Tongue (tissue), 1 donor: ENCODE measurements at regions not wholly inside any gene's neighbourhood (a gene's known extent, or its start where the extent isn't known, plus 50 kb on each side); places are given as distances from the start of the nearest gene placed in this dataset.
"Not testable (repeated sequence)": the region's sequence is repeated elsewhere in the genome, so short reads cannot be mapped to it uniquely, and the experiment has no call there.

ENCODE experiments used
- DNase-seq: peaks from one replicate; pipeline ENCODE4 v3.0.0-alpha.2; 2015

DNA sequence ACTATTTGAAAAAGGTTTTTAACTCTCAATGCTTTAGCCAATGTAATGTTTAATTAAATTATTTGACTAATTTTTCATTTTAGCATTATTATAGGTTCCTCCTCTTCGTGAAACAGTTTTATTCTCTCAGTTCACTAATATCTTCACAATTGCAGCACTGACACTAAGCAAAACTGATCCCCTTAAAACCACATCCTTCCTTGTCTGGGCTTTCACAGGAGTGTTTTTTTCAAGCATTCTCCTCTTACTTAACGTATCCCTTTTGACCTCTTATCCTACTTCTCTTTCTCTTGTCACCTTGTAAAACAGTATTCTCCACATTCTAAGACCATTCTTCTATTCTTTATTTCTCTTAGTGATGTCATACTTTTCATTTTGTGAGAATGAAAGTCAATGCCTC lies 112.8 kb downstream of the DSC3 start:
- no peak for DNase-seq

DNA sequence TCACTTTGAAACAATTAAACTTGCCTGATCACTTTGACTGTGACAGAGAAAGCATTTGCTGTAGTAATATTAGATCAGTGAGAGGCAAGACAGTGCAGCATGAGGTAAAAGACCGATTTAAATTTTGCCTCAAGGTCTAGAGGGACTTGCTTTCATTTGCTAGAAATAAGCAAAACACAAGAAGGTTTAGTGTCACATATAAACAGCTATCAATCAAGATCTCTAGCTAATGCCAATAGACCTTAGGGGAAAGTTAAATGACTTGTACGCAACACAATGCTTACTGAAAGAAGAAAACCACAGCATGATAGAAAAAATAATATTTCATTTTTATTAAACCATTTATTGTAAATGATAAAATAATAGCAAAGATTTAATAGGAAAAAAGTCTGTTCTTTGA lies 113.5 kb downstream of the DSC3 start:
- DNase-seq, result peak; percentile 21

- DNase-seq, result no peak
Observed at GRCh38 chr18:30927517-30928075, 114.9 kb downstream of the DSC3 start.

DNA sequence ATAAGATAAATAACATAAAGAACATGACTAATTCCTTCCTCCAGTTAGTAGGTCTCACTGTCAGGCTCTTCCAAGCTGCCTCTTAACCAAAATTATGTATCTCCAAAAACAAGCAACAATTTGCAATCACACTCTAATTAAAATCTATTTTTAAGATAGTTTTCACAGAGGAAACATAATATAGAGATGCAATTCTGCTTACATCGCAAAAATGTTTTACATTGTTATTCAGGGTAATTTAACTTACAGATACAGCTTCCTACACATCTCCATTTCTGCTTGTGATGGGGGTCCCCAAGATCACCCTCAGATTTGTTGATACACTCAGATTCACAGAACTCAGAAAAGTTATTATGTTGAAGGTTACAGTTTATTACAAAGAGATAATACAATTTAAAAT lies 115.5 kb downstream of the DSC3 start:
- no peak for DNase-seq

- DNase-seq, result no peak
Observed at GRCh38 chr18:30925795-30926194, 116.7 kb downstream of the DSC3 start.

GRCh38 chr18:30920757-30921156 lies 121.8 kb downstream of the DSC3 start:
- DNase-seq, result no peak

DNA sequence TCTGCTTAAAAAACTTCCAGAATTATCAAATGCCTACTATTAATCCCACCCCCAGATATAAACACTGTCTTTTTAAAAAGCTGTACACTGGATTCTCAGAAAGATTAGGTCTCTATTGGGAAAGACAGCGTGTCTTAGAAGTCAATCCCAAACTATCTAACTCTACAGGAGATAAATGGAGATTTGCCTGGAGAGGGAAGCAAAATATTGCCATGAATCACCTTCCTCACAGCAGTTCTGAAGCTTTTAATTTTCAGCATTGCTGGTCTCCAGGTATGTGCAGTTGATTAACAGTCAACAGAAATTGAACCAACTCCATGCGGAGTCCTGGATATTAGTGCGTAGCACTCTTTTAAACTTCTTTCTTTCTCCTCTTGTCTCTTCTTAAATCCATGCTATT lies 122.2 kb downstream of the DSC3 start:
- DNase-seq, result no peak

- no peak for DNase-seq
Observed at GRCh38 chr18:30917651-30918050, 124.9 kb downstream of the DSC3 start.

- no peak for DNase-seq
Observed at GRCh38 chr18:30915336-30915988, 127.1 kb downstream of the DSC3 start.

GRCh38 chr18:30908381-30908780 lies 134.2 kb downstream of the DSC3 start:
- DNase-seq, result no peak

DNA sequence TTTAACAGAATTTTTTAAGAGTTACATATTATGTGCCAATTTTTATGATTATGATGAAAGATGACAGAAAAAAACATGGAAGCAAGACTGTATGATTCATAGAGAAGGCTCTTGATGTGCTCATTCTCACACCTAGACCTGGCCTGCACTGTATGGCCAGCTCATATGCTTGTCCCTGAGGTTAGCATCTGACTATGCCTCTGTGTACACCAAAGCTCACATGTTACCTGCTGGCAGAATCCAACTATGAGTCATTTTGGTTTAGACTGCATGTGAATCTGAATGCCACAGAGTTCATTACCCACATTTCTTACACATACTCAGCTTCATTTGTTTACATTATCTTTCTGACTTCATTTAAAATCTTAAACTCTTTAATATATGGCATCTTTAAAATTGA lies 139.0 kb downstream of the DSC3 start:
- no peak for DNase-seq

GRCh38 chr18:30889519-30890301 lies 152.8 kb downstream of the DSC3 start:
- DNase-seq, result peak; percentile 32

GRCh38 chr18:30888344-30888743 lies 154.2 kb downstream of the DSC3 start:
- DNase-seq, result no peak

DNA sequence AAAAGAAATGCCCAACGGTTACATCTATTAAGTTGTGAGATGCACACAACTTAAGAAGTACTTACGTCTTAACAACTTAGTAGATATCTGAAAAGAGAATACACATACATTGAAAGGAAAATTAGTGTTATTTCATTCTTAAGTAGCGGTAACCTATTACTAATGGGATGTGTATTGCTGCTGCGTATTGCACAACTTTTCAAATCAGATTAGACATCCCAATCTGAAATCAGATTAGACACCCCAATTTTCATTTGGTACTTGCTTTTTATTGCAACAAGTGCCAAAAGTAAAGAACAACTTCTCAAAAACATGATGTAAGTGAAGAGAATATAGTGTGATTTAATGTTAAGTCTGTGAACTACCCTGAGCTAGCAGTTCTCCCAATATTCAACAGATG lies 155.5 kb downstream of the DSC3 start:
- DNase-seq, result no peak

DNA sequence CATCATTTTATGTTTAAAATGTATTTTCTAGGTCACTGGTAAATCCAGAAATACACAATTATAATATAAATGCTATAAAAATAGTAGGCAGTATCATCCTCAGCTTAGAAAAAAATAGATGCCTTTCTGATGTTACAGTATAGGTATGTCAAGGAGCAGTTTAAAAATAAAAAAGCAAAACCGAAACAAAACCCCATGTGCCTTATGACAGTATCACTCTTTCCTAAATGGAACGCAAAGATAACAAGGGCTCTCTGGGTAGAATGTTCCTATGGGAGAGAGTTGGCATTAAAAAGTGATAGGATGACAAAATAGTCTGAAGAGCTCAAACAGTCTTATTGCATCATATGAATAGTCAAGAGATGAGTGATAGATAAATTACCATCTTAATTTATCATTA lies 172.1 kb downstream of the DSC3 start:
- no peak for DNase-seq

DNA sequence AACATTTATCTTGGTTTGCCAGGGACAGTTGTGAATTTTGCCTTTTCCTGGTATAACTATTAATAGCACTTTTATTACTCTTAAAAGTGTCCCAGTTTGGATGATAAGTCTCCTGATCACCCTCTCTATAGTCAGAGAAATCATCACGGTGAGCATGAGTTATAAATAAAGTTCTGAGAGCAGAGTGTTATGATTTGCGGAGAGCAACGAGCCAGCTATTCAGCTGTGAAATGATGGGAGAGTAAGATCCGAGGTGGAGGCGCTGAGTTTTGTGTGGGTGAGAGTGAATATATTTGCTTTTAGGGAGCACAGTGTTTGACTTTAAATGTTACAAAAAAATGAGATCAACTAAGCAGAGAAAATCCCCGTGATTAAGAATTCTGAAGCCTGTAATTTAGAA lies 179.6 kb downstream of the DSC3 start:
- no peak for DNase-seq

DNA sequence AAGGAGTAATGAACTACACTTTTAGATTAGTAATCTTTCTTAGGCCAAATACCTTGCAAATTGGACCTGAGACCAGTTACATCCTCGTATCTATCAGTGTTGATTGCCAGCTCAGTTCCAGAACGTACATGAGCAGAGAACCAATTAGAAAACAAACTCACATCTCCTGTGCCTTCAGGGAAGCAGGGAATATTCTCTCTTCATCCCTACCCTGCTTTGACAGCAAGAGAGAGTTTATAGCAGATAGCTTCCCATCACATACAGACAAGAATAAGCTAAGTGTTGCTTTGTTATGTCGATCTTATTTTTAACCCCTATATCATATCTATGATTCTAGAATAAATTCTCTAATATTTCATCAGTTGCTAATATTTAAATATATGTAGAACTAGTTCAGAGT lies 181.8 kb downstream of the DSC3 start:
- no peak for DNase-seq

- DNase-seq, result no peak
Observed at GRCh38 chr18:30859036-30859435, 183.5 kb downstream of the DSC3 start.

- no peak for DNase-seq
Observed at GRCh38 chr18:30858560-30858959, 184.0 kb downstream of the DSC3 start.

DNA sequence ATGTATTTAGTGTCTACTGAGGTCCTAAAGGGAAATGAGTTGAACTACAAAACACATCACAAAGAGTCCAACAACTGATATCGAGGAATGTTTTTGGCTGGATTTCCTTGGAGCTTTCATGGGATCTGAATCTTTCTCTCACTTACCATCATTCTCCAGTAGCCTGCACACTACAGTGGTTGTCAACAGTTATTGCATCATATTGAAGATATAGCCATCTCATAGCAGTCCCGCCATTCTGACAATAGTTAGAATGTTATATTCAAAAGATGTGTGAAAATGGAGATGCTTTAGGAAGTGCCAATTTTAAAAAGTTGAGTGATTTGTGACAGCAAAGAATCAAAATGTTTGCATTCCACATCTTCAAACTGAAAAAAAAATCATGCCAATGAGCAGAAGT lies 186.8 kb downstream of the DSC3 start:
- DNase-seq, result no peak

DNA sequence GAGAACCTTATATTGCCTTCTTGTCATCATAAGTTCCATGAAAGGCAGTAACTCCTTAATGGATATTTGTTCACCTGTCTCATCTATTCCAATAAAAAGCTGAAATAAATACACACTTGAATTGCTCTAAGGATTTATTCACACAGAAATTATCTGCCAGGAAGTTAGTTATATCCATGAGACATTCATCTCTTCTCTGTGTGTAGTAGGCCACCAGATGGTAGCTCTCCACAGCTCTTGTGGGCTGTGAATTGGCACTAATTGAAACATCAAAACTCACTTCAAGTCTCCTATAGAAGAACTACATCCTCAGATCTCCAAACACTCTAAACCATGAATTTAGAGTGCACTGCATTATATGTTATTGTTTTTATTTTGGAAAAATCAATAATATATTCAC lies 189.6 kb downstream of the DSC3 start:
- DNase-seq, result no peak

DNA sequence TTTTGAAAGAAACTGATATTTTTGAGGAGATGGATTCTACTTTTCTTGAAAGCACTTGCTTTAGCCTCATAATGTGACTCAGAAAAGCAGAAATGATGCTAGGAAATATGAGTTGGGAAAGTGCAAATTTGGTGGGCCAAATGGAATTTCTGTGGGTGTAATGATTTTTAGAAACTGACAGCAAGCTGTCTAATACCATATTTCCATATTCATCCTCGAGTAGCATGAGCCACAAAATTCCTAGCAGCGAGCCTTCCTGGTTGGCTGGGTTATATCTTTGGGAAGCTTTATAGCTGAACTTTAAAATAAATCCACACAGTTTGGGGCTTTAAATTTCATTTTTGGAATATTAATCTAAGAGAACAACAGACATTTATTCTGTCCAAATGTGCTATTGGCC lies 190.0 kb downstream of the DSC3 start:
- no peak for DNase-seq

- not testable (repeated sequence) for DNase-seq
Observed at GRCh38 chr18:30839056-30839561, 203.4 kb downstream of the DSC3 start.

DNA sequence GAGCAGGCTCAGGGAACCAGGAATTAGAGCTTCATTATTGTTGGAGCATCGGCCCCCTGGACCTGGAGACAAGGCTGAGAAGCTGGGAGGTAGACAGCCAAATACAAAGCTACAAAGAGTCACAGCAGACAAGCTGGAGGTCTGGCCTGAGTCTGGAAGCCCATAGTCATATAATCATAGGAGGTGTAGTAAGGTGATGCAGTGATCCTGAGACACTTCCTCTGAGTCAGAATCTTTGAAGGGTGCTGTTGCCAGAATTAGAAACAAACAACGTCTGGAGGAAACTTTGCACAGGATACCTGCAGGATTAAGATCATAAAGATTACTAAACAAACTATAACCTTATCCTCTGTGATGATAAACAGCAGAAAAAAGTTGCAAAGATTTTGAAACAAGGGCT lies 213.8 kb downstream of the DSC3 start:
- DNase-seq, result no peak
